Stimulated activated CD8-positive, alpha-beta memory T cell treated with anti-CD3 and anti-CD28 coated beads, Interleukin-7, amount 100 ng/mL, for 1 hour (primary cell): ENCODE measurements at regions not wholly inside any gene's neighbourhood (a gene's known extent, or its start where the extent isn't known, plus 50 kb on each side); places are given as distances from the start of the nearest gene placed in this dataset.

Source experiments
- DNase-seq, 2 donors: peaks; one replicate each; pipeline ENCODE4 v3.0.0-alpha.2; 2020; ENCODE audit warnings: low read depth in 2 of 2

GRCh38 chr16:79497606-79498350, 102.8 kb downstream of the MAF start:
- no peak for DNase-seq

DNA sequence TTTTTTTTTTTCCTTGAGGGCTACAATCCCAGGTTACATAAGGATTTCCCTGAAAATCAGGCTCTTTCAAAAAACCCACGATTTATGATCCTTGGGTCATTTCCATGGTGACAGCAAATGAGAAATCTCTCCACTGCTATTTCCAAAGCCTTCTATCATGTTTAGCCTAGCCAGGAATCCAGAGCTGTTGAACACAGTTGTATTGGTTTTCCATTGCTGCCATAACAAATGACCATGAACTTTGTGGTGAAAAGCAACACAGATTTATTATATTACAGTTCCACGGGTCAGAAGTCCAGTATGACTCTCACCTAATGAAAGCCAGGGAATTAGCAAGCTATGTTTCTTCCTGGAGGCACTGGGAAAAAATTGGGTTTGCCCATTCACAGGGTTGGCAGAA, 106.6 kb downstream of the MAF start:
- DNase-seq = no peak

DNA sequence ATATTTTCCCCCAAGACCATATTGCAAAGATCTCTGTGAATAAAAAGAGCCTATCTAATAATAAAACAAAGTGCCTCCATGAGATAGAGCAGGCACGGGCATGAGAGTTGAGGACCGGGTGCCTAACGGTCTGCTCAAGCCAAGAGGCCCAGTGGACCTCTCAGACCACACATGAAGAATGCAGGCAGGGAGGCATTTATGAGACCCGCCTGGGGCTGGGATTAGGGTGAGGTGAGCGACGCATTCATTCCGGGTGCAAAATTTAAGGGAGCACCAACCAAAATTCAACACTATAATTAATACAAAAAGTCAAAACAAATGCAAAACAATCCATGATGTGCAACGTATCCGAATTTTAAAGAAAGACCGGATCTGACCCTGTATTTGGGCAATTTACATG, 108.5 kb downstream of the MAF start:
- DNase-seq = no peak

GRCh38 chr16:79485020-79485419, 115.5 kb downstream of the MAF start:
- no peak for DNase-seq

DNA sequence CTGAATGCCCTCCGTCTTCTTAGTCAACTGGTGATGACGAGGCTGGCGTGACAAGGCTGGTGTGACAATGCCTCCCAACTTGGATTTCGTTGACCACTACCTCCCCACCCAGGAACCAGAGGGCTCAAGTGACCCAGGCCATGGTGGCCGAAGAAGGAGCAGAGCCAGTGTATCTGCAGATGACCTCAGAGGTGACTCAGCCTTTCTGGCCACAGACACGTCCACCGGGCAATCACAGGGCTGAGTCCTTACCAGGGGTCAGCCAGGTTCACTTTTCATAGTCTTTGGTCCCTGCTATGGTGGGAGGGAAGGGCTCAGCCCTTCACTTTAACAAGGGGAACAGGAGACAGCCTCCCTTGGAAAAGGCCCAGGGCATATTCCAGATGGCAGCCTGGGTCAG, 116.3 kb downstream of the MAF start:
- no peak for DNase-seq

DNA sequence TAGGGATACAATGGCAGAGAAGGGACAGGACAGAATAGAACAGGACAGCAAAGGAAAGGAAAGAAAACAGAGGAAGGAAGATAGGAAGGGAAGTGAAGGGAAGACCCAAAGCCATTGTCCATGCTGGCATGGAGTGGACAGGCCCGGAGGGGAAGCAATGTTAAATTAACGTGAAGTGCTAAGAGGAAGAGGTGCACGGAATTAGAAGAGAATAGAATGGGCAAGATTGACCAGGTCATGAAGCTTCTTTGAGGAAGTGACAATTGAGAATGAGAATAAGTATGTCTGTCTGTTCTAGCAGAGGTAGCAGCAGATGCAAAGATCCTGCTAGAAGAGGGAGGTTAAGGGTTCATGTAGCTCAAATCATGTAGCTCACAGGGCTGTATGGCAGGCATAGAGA, 117.2 kb downstream of the MAF start:
- DNase-seq = no peak

DNA sequence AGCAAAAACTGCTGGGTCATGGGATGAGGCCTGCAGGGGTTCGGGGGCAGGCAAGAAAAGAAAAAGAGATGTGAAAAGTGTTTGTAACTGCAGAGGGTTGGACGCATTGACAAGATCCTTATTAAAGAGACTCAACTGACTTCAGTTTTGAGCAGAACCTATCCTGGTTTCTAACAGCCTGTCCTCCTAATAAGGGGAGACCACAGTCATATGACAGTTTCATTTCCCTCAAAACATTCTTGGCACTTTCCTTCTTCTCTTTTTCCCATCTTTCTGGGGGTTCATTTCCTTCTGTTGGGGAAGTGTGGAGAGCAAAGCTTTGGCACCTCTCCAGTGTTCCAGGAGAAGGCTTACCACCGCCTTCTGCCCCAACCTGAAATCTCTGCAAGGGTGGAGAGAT, 118.5 kb downstream of the MAF start:
- no peak for DNase-seq

- no peak for DNase-seq
These were observed 119.6 kb downstream of the MAF start for GRCh38 chr16:79480929-79481328.

DNA sequence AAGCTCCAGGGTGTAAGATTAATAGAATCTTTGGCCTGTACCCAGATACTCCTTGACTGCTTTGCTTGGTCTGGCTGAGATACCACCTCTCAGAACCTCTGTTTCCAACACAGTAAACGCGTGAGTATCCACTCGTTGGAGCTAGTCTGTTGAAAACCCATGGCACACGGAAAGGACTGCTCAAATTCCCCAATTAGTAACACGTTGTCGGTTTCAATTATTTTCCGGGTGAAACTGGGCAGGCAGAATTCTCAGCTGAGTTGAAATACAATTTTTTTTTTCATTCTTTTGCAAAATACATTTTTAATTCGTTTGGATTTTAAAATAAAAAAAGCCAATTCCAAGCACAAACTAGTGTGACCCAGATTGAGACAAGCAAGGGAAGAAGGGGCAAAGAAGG, 120.5 kb downstream of the MAF start:
- no peak for DNase-seq

DNA sequence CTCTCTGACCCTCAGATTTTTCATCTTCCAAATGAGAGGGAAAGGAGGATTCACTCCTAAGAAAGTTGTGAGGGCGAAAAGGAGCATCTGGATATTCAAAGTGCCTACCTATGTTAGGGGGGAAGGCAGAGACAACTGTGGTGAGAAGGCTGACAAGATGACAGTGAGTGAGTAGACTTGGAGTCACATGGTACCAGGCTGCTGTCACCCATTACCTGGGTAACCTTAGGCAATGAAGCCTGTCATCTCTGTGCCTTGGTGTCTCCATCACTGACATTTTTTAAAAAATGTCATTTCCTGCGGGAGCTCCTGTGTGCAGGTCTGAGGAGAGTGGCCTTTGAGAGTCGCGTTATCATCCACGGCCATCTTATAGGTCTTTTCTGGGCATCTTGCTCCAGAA, 124.0 kb downstream of the MAF start:
- no peak for DNase-seq

- no peak for DNase-seq
These were observed 124.7 kb downstream of the MAF start for GRCh38 chr16:79475841-79476240.

DNA sequence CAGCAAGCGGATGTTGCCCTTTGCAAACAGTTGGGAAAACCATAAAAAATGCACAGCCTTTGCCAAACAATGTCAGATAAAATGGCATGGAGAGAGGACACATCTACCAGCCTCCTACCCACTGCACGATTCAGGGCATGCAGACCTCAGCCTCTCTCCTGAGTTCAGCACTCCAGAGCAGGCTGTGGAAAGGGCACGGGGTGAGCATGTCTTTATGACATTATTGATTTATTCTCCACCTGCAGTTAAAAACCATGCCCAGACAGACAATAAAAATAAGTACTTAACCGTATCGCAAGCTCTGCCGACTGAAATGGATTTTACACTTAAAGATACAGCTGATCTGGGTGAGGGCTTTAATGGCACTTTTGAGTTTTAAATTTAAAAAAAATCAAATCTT, 127.1 kb downstream of the MAF start:
- no peak for DNase-seq

GRCh38 chr16:79472426-79472825, 128.1 kb downstream of the MAF start:
- DNase-seq = no peak

GRCh38 chr16:79469999-79470398, 130.5 kb downstream of the MAF start:
- DNase-seq = no peak

GRCh38 chr16:79468631-79469030, 131.9 kb downstream of the MAF start:
- no peak for DNase-seq

GRCh38 chr16:79468121-79468552, 132.4 kb downstream of the MAF start:
- no peak for DNase-seq

DNA sequence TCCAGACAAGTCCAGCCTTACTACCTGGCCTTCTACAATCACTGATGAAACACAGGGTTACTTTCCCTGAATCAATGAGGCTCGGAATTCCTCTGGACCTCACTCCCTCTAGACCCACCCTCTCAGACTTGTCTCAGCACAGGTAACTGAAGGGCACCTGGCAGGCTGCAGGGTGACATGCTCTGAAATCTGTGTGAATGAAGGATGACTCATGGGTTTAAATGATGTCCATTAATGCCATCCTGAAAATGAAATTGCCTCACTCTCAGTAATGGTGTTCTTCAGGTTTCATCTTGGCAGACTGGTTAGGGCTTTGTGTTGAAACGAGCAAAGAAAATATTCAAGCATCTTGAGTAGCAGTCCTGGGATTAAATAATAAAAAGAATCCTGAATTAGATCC, 134.4 kb downstream of the MAF start:
- no peak for DNase-seq

GRCh38 chr16:79463841-79464240, 136.7 kb downstream of the MAF start:
- no peak for DNase-seq

DNA sequence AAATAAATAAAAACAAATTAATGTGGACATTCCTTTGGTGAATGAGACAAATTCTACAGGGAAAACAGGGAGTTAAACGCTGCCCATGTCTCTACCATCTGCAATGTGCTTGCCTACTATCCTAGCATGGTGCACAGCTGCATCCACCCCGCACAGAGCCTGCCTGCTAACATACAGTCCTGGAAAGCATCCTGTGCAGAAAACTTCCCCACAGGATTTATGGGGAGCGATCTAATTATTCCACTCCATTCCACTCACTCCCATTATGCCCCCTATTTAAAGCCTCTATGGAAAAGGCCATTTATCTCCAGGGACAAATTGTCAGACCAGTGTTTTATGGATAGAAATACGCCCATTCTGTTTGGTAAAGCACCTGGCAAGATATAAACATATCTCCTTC, 144.5 kb downstream of the MAF start:
- DNase-seq = no peak

GRCh38 chr16:79452671-79453070, 147.9 kb downstream of the MAF start:
- DNase-seq = no peak

GRCh38 chr16:79451196-79451816, 149.2 kb downstream of the MAF start:
- DNase-seq = no peak

DNA sequence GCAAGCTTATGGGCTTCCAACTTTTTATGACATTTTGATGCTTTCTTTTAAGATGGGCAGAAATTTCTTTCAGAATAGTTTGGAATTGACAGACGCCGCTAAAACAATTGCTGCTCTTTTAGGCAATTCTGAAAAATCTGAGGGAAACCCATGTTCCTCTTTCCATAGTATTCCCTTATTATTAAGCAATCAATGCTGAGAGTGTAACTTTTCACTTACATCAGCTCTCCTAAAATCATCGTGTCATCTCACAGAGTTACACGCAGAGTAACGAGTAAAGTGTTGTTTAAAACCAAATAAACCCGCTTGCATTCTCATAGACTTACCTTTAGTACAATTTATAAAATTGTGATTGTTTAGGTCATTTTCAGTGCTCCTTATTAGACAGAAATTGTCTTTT, 150.6 kb downstream of the MAF start:
- no peak for DNase-seq

GRCh38 chr16:79449067-79449769, 151.3 kb downstream of the MAF start:
- DNase-seq = no peak
